Activated CD8-positive, alpha-beta memory T cell treated with anti-CD3 and anti-CD28 coated beads, Interleukin-2, amount 50 U/mL, for 1 hour (primary cell): ENCODE measurements at regions not wholly inside any gene's neighbourhood (a gene's known extent, or its start where the extent isn't known, plus 50 kb on each side); places are given as distances from the start of the nearest gene placed in this dataset.

Experiments
- DNase-seq: peaks from one replicate; pipeline ENCODE4 v3.0.0-alpha.2; 2020; ENCODE audit errors: extremely low read depth

DNA sequence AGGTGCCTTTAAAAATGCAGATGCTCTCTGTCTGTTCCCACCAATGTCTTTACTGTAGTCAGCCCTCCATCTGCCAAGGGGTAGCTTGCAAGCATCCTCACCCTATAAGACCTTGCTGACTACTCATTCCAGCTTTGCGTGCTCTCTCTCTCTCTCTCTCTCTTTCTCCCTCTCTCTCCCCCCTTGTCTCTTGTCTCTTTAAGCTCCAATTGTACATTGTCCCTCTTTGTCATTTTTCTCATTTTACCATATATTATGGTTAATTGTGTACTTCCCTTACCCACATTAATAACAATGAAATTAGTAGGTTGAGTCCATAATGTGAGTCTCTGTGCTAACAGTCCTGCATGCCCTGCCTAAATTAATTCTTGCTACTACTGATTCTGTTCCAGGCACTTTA, 350.2 kb upstream of the CDH4 start:
- DNase-seq, result no peak

DNA sequence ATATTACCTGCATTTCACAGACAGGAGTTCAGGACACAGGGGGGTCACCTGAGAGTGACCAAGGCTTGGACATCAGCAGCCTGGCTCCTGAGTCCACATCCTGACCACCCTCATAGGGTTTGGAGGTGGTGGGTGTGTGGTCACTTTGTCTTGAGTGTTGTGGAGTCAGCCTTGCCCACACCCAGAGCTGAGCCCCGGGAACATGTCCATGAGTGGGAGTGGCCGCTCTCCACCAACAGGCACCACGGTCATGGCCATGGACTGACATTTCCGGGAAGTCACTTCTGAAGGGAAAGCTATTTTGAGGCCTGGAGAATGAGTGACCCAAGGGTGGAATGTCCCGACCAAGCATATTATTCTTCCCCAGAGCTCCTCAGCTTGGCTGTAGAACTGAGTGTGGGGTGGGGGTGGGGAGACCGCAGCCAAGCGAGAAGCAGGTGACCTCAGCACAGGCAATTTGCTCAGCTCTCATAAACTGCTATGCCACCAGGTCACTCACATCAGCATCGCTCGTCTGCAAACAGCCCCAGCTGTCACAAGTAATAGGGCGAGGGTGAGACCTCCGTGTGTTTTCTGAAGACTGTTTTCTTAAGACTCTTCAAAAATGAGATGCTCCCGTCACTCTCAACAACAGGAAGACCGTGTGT, 348.6 kb upstream of the CDH4 start:
- no peak for DNase-seq

DNA sequence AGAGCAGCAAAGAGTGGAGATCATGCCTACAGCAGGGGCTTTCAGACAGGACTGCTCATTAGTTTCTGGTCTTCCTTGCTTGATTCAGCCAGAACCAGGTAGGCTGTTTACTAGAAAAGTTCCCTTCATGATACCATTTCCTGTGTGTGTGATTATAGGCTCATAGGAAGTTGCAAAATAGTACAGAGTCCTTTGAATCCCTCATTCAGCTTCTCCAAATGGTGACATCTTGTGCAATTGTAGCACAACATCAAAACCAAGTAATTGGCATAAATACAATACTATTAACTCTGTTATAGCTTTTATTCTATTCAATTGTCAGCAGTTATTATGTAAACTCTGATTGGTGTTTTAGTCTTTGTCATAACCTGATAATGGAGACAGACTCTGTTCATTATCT, 347.3 kb upstream of the CDH4 start:
- no peak for DNase-seq

DNA sequence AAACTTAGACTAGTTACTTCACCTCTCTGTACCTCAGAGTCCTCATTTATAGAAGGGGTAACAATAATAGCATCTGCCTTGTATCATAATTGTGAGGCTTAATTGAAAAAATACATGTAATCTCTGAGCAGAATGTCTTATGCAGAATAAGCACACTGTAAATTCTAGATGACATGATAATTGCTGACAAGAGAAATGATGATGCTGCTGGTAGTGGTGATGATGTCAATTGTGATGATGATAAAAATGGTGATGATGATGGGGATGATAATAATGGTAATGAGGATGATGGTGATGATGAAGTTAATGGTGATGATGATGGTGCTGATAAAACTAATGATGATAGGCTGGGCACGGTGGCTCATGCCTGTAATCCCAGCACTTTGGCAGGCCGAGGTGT, 346.1 kb upstream of the CDH4 start:
- DNase-seq, result no peak

DNA sequence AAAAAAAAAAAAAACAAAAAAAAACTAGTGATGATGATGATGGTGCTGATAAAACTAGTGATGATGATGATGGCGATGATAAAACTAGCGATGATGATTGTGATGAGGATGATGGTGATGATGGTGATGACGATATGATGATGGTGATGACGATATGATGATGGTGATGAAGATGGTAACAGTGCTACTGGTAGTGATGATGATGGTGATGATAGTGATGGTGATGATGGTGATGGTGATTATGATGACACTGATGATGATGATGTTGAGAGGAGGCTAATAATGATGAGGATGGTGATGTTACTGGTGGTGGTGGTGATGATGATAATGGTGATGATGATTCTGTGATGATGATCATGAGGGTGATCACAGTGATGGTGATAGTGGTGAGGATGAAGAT, 345.5 kb upstream of the CDH4 start:
- DNase-seq, result no peak

DNA sequence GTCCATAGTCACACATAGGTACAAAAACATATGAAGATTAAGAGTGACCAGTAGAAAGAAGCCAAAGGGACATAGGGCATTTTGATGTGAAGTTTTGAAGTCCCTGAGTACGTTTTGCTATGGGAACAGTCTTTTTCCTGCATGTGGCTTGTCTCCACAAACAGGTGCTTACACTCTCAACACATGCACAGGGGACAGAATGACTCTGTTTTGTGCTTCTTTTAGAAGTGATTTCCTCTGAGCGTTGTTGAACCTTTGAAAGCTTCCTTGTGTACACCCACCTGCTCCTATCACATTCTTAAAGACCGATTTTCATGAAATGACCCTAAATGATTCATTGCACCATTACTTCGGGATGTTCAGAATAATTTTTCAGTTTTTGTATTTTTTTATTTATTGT, 338.8 kb upstream of the CDH4 start:
- DNase-seq, result no peak

DNA sequence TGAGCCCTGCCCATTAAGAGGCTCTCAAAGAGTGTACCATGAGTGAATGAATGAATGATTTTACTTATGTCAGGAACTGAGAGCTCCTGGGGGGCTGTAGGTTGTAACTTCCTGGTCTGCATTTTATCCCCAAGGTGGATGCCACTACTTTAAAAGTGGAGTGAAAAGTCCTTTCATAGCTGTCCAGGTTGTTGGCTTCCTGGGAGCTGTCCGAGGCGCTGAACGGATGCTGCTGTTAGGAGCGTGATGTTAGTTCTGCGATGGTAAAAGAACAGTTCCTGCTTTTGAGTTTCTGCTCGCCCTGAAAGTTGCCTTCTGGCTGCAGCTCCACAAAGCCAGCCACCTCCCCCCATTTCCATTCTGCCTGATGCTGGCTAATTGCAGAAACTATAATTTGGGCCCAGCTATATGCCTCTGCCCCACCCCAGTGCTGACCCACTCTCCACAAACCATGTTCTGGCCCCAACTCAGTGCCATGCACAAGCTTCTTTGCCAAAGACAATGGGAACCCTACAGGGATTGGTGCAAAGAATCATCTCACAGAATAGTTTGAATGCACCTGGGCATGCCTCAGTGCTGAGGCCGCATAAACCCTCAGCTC, 330.9 kb upstream of the CDH4 start:
- DNase-seq, result no peak

DNA sequence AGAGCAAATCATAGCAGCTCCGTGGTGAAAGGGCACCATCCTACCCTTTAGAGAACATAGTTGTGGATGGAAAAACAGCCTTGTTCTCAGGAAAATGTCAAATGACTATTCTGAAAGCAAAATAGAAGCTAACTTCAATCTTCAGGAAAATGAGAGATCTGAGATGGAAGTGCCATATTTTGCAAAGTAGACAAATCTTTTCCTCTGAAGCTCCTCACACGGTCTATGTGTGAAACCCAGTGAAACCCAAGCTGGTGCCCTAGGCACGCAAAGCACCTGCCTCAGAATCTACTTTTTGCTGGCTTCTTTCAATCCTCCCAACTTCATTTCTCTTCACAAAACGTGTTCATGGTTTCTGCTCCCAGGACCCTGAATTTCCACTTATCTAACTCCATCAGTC, 325.2 kb upstream of the CDH4 start:
- no peak for DNase-seq

DNA sequence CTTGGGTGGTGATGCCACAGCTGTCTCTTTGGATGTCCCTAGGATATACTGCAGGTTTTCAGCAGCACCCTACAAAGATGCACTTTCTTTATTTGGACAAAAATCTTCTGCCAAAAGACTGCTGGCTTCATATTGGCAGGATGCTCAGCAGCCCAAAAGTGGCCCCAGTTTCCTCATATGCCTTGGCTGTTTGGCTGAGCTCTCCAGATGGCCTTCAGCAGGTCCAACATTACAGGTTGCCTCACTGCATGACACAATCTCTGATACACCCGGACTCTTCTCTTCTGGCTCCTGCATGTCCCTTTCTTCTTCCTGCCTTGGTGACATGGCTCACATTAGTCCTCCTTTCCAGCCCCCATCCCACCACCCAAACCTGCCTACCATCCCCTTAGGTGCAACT, 323.7 kb upstream of the CDH4 start:
- no peak for DNase-seq

DNA sequence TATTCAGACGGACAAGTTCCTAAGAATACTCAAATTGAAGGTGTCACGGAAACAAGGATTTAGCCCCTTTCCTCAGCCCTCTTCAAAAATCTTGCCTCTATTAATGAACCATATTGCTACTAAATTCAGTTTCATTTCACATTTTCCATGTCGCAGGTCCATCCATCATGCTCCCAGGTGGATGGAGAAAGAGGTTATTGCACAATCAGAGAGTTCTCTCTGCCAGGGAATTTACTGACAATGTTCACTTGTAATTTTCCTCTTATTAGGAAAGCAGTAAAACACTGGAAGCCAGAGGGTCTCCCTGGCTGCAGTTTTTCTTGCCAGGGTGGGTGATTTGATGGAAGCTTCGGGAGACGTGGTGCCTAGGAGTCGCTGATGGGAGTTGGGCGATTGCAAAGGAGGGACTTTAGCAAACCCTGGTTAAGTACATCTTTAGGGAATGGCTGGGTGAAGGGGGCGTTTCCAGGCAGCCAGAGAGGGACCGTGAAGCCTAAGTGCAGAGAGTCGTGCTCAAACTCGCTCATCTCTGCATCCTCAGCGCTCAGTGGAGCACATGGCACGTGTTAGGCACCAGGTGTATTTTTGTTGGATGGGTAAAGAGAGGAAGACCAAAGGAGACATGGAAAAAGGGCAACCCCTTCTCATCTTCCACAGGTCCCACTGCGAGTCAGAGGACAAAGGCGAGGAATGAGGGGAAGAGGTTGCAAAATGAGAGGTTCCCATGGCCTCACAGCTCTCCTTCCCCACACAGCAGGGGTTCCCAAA, 321.9 kb upstream of the CDH4 start:
- DNase-seq, result no peak

DNA sequence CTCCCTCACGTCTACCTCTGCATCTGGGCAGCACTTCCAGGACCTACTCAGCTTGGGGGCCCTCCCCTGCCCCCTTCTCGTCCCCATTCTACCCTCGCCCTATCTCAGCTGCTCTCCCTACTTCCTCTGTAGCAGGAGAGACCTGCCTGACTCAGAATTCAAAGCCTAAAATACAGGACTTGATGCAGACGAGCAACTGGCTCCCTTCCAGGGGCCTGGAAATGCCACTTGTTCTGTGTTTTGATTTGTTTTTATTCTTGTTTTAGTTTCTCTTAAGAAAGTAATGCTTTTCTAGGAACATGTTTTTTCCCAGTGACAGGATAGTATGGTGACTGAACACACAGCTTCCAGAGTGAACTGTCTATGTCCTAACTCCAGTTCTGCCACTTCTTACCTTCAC, 320.4 kb upstream of the CDH4 start:
- no peak for DNase-seq

DNA sequence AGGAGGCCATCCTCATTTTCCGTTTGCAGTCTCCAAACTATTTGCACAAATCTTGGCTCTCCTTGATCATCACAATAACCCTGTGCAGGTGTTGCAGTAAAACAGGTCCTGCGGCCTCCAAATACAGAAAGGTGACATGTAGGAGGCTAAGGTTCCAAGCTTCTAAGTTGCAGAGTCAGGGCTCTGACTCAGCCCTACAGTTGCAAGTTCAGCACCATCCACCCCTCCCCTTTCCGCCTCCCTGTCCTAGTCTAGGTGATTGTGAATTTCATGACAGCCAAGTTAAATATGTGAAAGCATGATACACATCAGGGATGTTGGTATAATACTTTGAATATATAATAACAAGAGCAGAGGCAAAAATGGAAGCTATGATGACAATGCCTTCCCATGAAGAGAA, 317.3 kb upstream of the CDH4 start:
- DNase-seq, result no peak

DNA sequence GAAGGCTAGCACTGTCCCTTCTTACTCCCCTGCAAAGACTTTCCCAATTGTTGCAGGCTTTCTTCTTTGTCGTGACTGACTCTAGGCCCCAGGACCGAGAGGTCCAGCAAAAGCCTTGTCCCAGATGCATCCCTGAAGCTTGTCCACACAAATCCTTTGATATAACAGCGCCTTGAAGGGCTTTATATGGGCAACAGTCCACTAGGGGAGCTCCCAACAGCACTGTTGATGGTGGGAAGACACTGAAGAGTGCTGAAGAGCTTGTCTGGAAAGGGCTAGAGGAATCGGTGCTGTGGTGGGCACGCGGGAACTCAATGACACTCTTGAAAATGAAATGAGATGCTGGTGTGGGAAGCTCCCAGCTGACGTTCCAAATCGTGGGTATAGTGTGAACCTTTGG, 316.1 kb upstream of the CDH4 start:
- DNase-seq, result no peak

DNA sequence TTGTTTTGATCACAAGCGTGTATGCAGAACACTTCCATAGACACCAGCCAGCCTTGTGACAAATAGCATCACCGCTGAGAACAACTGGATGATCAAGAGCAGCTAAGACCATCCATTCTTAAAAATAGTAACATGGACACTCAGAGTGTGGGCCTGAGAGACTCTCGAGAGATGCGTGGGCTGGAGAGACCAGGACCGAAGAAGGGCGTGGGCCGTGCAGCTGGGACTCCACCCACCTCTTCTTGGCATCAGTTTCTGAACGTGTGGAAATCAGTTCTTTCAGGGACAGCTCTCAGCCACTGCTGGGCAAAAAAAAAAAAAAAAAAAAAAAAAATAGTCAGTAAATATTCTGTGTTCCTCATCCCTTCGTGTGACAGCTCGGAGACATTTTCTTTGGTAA, 314.5 kb upstream of the CDH4 start:
- DNase-seq, result no peak

DNA sequence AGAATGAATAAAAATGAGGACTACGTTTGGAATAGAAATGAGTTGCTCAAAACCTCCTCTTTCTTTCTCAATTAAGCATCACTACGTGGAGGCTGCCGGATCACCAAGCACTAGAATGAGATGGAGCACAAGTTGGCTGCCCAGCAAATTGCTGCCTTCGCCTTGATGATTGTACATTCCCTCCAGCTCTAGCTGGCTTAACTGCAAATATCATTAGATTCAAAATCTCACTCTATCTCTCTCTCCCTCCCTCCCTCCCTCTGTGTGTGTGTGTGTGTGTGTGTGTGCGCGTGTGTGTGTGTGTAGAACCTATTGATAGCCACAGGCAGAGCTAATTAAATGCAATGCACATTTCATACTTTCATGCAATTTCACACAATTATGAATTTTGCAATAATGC, 310.7 kb upstream of the CDH4 start:
- DNase-seq, result no peak

DNA sequence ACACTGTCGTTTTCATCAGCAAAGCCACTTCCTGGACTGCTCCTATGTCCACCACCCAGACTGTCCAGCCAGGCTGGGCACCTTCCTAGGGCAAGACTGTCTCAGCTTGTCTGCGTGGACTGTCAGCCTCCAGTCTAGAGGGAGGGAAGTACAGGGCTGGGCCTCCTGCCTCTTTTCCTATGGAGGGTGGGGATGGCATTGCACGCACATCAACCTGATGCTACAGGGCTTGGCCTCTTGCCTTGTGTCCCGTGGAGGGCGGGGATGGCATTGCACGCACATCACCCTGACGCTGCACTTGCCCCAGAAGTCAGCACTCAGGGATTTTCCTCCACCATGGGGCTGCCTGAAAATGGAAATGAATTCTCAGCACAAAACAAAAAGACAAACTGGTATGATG, 304.2 kb upstream of the CDH4 start:
- DNase-seq, result no peak

DNA sequence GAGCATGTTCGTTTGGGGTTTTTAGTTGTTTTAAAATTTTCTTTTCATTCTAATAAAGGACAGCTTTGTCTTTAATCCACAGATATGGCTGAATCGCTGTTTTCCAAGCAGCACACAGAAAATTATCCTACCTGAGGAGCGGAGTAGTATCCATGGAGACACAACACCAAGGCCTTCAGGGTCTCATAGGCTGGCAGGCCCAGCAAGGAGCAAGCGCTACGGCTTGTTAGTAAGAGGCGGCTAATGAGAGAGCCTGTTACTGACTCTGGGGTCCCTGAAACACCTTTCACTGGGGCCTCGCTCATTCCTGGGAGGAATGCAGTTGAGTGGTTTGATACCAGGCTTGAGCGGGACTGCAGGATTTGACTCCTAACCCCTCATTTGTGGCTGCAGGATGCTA, 303.8 kb upstream of the CDH4 start:
- no peak for DNase-seq

DNA sequence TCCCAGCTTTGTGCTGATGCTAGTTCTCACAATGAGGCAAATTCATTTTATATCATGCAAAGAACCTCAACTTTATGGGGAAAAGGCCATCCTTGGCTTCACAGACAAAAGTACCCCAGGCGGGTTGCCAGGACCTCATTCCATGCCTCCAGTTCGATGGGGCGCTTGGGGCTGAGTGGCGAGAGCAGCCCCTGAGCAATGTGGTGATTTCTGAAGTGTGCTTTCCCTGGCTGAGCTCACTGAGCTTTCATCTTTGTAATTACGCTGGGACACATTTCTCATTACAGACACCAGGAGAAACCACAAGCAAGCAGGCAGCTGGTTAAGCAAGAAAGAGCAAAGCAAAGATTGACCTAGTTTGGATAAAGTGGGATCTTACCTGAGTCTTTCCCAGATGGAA, 301.5 kb upstream of the CDH4 start:
- DNase-seq, result no peak

DNA sequence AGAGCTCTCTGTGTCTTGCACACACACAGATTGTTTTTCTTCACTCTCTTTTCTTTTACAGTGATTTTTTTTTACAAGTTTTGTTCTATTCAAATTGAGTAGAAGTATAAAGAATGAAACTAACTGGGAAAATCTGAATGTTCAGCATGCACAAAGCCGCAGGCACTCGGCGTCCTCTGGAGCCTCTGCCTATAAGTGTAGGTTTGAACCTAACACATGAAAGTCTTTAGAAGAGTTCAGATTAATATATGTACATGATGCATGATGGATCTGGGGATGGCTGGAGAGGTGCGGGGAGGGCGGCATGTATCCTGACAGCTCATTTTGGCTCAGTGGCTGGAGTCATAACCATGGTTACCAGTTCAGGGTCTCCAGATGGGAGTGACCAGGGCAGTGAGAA, 301.1 kb upstream of the CDH4 start:
- no peak for DNase-seq

DNA sequence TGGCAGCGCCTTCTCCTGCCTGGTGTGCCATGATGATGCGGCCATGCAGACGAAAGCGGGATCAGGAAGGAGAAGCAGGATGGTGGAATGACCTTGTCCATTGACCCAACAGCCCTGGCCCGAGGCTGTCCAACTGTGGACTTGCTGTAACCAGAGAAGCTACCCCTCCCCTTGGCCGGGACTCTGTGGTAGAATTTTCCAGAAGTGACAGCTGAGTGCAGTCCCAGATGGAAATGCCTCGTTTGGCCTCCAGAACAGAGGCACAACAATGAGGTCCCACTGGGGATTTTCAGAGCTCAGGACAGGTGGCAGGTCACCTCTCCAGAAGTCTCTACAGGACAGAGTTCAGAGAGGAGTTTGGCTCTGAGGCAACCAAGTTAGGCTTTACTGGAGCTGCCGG, 299.2 kb upstream of the CDH4 start:
- DNase-seq, result no peak

DNA sequence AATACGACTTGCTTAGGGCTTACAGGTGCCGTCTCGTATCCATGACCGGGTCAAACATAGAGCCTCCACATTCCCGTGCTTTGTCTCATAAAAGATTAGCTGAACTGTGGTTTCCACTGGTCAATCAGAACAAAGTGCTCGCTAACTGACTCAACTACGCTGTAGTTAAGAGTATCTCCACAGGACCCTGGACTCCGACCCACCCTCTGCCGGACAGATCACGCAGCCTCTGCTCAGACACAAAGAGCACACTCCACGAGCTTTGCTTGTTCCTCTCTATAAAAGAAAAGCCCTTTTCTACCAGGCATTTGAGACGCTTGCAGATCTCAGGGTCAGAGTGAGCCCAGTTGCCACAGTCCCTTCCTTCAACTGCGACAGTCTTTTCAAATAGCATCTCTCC, 298.7 kb upstream of the CDH4 start:
- DNase-seq, result no peak

DNA sequence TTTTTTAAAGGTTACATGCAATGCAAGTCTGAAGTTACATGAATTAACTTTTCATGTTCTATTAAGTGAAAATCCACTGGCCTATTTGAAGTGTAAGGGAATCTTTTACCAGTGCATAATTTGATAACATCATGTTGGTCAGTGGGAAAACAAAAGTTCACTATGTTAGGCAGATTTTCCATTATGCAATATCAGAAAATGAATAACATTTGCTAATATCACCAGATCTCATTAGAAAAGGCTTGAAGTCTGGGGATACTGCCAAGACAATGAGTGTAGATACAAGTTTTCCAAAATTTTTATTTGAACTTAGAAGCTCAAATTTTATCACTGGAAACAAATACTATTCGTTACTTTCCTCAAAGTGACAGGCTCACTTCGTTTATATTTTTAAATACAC, 296.4 kb upstream of the CDH4 start:
- no peak for DNase-seq

DNA sequence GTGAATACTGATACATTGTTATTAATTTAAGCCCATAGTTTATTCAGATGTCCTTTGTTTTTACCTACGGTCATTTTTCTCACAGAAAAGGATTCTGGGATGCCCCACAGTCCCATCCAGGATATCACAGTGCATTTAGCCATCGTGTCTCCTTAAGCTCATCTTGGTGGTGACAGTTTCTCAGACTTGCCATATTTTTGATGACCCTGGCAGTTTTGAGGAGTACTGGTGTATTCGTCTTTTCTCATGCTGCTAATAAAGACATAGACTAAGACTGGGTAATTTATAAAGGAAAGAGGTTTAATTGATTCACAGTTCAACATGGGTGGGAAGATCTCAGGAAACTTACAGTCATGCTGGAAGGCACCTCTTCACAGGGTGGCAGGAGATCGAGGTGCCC, 295.9 kb upstream of the CDH4 start:
- DNase-seq, result no peak

DNA sequence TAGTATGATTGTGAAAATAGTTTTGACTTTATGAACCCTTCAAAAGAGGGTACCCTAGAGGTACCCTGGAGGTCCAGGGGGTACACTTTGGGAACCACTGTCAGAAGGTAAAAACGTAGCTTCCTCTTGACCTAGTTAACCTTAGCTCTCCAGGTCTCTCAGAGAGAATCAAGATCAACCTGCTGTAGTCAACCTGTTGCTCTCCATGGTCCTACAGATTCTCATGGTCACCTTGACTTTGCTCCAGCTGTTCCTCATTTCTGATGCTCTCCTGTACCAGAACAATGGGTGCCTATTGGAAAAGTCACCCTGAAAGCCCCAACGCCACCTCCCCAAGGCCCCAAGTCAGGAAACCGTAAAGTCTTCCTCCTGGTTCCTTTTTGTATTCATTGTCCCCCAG, 294.4 kb upstream of the CDH4 start:
- no peak for DNase-seq
